ENCODE measurements at regions not wholly inside any gene's neighbourhood (a gene's known extent, or its start where the extent isn't known, plus 50 kb on each side); places are given as distances from the start of the nearest gene placed in this dataset.

- H3K36me3 ChIP-seq (ENCODE audit: insufficient read depth, low read length): no peaks in the 10 kb centered on the region
- H3K4me2 ChIP-seq (ENCODE audit: low read length): no peak overlapping the region
- H3K9me3 ChIP-seq (ENCODE audit: low read length): no peaks in the 10 kb centered on the region
- H3F3A ChIP-seq (ENCODE audit: insufficient read depth, low read length): no peaks in the 10 kb centered on the region
- no peaks in the 10 kb centered on the region for H3K79me2 ChIP-seq (ENCODE audit: insufficient read depth, low read length)
- no peak overlapping the region for H3K4me3 ChIP-seq (ENCODE audit: low read depth, low read length, poor library complexity, severe bottlenecking)
- H3K27ac ChIP-seq (ENCODE audit: low read depth, low read length, poor library complexity, severe bottlenecking): no peak overlapping the region
- no peak for TF ChIP-seq EZH2 (IDR thresholded peaks at IDR 0.05; ENCODE audit: borderline replicate concordance, low read length)
- TF ChIP-seq, protein P1, sequence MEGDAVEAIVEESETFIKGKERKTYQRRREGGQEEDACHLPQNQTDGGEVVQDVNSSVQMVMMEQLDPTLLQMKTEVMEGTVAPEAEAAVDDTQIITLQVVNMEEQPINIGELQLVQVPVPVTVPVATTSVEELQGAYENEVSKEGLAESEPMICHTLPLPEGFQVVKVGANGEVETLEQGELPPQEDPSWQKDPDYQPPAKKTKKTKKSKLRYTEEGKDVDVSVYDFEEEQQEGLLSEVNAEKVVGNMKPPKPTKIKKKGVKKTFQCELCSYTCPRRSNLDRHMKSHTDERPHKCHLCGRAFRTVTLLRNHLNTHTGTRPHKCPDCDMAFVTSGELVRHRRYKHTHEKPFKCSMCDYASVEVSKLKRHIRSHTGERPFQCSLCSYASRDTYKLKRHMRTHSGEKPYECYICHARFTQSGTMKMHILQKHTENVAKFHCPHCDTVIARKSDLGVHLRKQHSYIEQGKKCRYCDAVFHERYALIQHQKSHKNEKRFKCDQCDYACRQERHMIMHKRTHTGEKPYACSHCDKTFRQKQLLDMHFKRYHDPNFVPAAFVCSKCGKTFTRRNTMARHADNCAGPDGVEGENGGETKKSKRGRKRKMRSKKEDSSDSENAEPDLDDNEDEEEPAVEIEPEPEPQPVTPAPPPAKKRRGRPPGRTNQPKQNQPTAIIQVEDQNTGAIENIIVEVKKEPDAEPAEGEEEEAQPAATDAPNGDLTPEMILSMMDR (IDR thresholded peaks at IDR 0.05; ENCODE audit: low read length): no peak
- no peaks in the 10 kb centered on the region for H3K4me1 ChIP-seq (ENCODE audit: insufficient read depth, low read length, severe bottlenecking)
- H3K9me2 ChIP-seq (ENCODE audit: low read depth, low read length): no peaks in the 10 kb centered on the region
- H3K9ac ChIP-seq (ENCODE audit: low read length): no peak overlapping the region
- H4K20me1 ChIP-seq (ENCODE audit: insufficient read depth, low read length): no peaks in the 10 kb centered on the region
- no peak overlapping the region for H2AFZ ChIP-seq (ENCODE audit: low read length)
- H3K27me3 ChIP-seq (ENCODE audit: insufficient read depth, low read length): no peaks in the 10 kb centered on the region
Observed at GRCh38 chr9:16076511-16076910, 523.7 kb downstream of the CCDC171 start.

DNA sequence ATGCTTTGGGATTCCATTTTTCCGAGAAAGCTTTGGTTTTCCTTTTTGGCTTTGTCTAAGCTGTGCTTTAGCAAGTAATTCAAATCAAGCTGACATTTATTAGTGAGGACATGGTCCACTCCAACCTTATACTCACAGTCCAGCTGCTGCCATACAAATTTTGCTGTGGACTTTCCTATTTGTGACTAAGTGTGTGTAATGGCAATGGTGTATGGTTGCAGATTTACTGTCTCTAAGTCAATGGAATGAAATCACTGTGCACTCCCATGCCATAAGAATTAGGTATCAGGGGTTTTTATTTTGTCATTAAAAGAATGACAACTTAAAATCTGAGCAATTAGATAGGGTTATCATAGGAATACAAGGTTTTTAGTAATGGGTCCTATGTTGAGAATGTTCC, 530.0 kb downstream of the CCDC171 start:
- TF ChIP-seq, protein P1 (IDR thresholded peaks at IDR 0.05; ENCODE audit: low read length): no peak
- TF ChIP-seq EZH2 (IDR thresholded peaks at IDR 0.05; ENCODE audit: borderline replicate concordance, low read length): no peak
- Histone ChIP-seq H3K4me1 (ENCODE audit: insufficient read depth, low read length, severe bottlenecking) (no peaks in the 10 kb centered on the region), H3K4me3 (ENCODE audit: low read depth, low read length, poor library complexity, severe bottlenecking) (no peak overlapping the region)

GRCh38 chr9:16085167-16085726, 532.4 kb downstream of the CCDC171 start:
- Histone ChIP-seq H3K4me2 (ENCODE audit: low read length) (no peak overlapping the region), H3K9ac (ENCODE audit: low read length) (no peak overlapping the region), H3K9me3 (ENCODE audit: low read length) (no peaks in the 10 kb centered on the region), H2AFZ (ENCODE audit: low read length) (no peak overlapping the region), H3K4me3 (ENCODE audit: low read depth, low read length, poor library complexity, severe bottlenecking) (no peak overlapping the region), H3K4me1 (ENCODE audit: insufficient read depth, low read length, severe bottlenecking) (no peaks in the 10 kb centered on the region), H3K27ac (ENCODE audit: low read depth, low read length, poor library complexity, severe bottlenecking) (no peak overlapping the region), H3F3A (ENCODE audit: insufficient read depth, low read length) (no peaks in the 10 kb centered on the region), H4K20me1 (ENCODE audit: insufficient read depth, low read length) (no peaks in the 10 kb centered on the region), H3K79me2 (ENCODE audit: insufficient read depth, low read length) (no peaks in the 10 kb centered on the region), H3K9me2 (ENCODE audit: low read depth, low read length) (no peaks in the 10 kb centered on the region), H3K27me3 (ENCODE audit: insufficient read depth, low read length) (no peaks in the 10 kb centered on the region), H3K36me3 (ENCODE audit: insufficient read depth, low read length) (no peaks in the 10 kb centered on the region)
- TF ChIP-seq, protein P1 (IDR thresholded peaks at IDR 0.05; ENCODE audit: low read length): no peak
- TF ChIP-seq EZH2 (IDR thresholded peaks at IDR 0.05; ENCODE audit: borderline replicate concordance, low read length): no peak

More for the DNA sequence above, 530.0 kb downstream of the CCDC171 start:
- Histone ChIP-seq H3K9ac (ENCODE audit: low read length) (no peak overlapping the region), H3K4me2 (ENCODE audit: low read length) (no peak overlapping the region), H3K9me2 (ENCODE audit: low read depth, low read length) (no peaks in the 10 kb centered on the region), H3F3A (ENCODE audit: insufficient read depth, low read length) (no peaks in the 10 kb centered on the region), H2AFZ (ENCODE audit: low read length) (no peak overlapping the region), H3K9me3 (ENCODE audit: low read length) (no peaks in the 10 kb centered on the region), H3K27ac (ENCODE audit: low read depth, low read length, poor library complexity, severe bottlenecking) (no peak overlapping the region), H3K36me3 (ENCODE audit: insufficient read depth, low read length) (no peaks in the 10 kb centered on the region), H3K27me3 (ENCODE audit: insufficient read depth, low read length) (no peaks in the 10 kb centered on the region), H4K20me1 (ENCODE audit: insufficient read depth, low read length) (no peaks in the 10 kb centered on the region), H3K79me2 (ENCODE audit: insufficient read depth, low read length) (no peaks in the 10 kb centered on the region)

Measured in OCI-LY1 (cell line).